22Rv1 (cell line): ENCODE measurements at regions not wholly inside any gene's neighbourhood (a gene's known extent, or its start where the extent isn't known, plus 50 kb on each side); places are given as distances from the start of the nearest gene placed in this dataset.
"Not testable (repeated sequence)": the region's sequence is repeated elsewhere in the genome, so short reads cannot be mapped to it uniquely, and the experiment has no call there.

Source experiments
- H3K27ac ChIP-seq: fragments of 450-650 bp; 2 replicates; pipeline ENCODE4 v1.5.1; 2017
- ZFX ChIP-seq: fragments of 450-650 bp; IDR thresholded peaks from 2 replicates; pipeline ENCODE4 v1.6.1; 2017; ENCODE audit warnings: antibody characterized with exemption, borderline replicate concordance
- TF ChIP-seq, protein P1 (sequence below): fragments of 450-650 bp; IDR thresholded peaks from 2 replicates; pipeline ENCODE4 v1.5.1; 2017; ENCODE audit warnings: mild to moderate bottlenecking

DNA sequence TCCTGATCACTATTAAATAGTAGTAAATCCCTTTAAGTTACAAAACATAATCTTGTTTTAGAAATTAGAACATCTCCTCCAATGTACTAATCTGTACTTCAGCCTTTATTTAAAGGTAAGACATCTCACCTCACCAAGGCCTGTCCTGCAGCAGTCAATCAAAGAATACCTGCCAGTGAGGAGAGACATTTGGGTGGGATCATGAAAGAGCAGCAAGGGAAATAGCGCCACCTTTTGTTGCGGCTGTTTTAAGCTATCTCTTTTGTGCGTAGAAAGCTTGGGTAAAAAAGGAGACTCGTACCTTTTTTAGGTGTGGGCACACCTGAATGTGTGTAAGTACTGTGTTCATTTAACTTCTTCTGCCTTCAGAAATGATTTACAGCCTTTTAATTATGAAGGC is 117.8 kb upstream of the TMTC1 start:
- TF ChIP-seq, protein P1, sequence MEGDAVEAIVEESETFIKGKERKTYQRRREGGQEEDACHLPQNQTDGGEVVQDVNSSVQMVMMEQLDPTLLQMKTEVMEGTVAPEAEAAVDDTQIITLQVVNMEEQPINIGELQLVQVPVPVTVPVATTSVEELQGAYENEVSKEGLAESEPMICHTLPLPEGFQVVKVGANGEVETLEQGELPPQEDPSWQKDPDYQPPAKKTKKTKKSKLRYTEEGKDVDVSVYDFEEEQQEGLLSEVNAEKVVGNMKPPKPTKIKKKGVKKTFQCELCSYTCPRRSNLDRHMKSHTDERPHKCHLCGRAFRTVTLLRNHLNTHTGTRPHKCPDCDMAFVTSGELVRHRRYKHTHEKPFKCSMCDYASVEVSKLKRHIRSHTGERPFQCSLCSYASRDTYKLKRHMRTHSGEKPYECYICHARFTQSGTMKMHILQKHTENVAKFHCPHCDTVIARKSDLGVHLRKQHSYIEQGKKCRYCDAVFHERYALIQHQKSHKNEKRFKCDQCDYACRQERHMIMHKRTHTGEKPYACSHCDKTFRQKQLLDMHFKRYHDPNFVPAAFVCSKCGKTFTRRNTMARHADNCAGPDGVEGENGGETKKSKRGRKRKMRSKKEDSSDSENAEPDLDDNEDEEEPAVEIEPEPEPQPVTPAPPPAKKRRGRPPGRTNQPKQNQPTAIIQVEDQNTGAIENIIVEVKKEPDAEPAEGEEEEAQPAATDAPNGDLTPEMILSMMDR = peak; percentile 38
- TF ChIP-seq ZFX = no peak

DNA sequence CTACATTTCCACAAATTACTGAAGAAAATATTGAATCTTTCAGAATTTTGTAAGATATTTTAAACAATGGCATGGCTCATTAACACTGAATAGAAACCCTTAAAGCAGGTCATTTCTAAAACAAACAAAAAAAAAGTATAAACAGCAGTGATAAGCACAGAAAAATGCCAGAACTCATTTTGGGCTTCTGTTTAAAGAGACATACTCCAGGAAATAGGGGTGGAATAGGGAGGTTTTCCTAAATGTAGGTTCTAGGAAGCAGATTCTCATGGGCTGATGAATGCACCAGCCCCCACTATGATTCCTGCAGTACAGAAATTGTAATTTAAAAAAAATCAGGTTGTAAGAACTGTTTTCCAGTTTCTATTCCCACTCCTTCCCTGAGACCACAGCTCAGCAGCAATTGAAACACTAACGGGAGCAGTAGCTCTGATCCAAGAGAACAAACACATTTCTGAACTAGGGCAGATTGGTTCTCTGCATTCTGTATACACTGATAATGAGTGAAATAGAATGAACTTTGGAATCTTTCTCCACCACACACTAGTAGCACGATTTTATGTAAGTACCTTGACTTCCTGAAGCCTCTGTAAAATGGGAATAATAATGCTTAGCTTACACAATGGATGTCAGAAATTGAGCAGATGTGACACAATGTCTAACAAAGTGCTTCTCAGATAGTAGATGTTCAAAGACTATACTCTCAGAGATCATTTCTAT is 115.6 kb upstream of the TMTC1 start:
- no peak overlapping the region for H3K27ac ChIP-seq
- no peak for TF ChIP-seq ZFX
- TF ChIP-seq, protein P1 = no peak

More for the DNA sequence above, 117.8 kb upstream of the TMTC1 start:
- H3K27ac ChIP-seq = no peak overlapping the region

DNA sequence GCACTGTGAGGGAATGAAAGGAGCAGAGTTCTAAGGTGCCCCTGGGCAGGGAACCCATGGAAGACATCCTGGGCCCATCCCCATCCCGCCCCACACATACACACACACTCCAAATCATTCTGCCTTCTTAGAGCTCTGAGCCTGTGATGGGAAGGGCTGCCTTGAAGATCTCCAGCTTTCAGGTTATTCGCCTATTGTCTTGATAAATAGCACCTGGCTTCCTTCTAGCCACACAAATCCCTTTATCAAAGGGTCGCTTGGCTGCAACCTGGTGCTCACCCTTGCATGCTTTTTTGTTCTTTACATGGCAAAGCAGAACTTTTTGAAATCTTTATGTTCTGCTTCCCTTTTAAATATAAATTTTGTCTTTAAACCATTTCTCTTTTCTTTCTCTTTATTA is 112.2 kb upstream of the TMTC1 start:
- H3K27ac ChIP-seq = no peak overlapping the region
- TF ChIP-seq, protein P1 = no peak
- TF ChIP-seq ZFX = no peak

DNA sequence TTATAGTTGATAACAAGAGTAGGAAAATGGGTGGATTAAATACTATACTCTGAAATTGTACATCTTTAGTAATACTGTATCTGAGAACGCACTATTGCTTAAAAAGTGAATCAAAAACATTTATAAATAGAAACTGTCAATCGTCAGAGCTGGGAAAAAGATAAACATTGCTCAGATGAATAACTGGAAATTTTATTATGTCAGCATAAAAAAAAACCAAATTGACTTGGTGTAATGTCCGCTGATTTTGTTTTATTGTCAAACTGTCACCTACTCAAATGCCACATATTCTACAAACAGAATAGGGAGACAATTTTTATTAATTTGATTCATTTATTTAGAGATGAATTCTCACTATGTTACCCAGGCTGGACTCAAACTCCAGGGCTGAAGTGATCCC is 109.3 kb upstream of the TMTC1 start:
- no peak overlapping the region for H3K27ac ChIP-seq
- TF ChIP-seq ZFX = no peak
- TF ChIP-seq, protein P1 = no peak

DNA sequence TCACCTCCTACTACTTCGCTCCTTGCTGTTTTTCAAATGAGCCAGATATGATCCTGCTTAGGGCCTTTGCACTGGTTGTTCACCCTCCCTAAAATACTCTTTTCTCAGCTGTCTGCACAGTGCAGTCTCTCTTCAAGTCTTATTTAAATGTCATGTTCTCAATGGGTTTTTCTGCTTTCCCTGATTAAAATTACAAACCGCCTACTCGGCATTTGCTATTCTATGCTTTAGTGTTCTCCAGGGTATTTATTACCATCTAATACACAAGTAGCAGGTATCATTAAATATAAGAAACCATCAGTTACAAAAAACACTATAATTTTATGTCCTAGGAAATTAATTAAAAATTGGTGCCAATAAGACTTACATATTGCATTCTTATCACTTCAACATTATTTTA is 108.0 kb upstream of the TMTC1 start:
- no peak overlapping the region for H3K27ac ChIP-seq
- TF ChIP-seq, protein P1 = no peak
- no peak for TF ChIP-seq ZFX

DNA sequence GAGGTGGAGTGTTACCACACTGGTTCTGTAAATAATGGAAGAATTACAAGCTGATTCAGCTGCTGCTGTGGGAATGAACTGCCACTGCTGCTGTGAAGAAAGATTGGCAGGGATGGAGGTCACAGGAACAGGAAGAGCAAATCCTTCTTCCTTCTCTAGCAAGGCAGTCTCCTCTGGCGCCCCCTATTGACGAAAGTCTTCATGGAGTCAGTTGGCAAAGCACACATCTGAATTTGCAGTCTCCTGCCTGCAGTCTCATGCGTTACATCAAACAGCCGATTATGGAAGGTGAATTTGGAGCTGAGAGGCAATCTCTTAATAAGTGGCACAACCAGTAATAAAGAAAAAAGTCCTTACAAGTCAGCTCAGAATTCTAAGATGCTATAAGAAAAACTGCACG is 106.0 kb upstream of the TMTC1 start:
- no peak overlapping the region for H3K27ac ChIP-seq
- TF ChIP-seq ZFX = no peak
- TF ChIP-seq, protein P1 = peak; percentile 88

DNA sequence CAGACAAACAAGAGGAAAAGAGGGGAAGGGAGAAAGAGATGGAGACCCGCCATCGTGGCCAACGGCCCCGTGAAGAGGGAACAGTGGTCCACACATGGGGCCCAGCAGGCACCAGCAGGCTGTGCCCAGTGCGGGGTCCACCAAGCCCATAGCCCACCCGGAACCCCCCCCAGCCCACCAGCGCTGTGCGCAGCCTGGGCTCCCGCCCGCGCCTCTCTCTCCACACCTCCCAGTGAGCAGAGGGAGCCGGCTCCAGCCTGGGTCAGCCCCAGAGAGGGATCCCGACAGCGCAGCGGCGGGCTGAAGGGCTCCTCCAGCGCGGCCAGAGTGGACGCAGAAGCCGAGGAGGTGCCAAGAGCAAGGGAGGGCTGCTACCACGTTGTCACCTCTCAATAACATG is 105.0 kb upstream of the TMTC1 start:
- TF ChIP-seq ZFX = no peak
- TF ChIP-seq, protein P1 = no peak
- no peak overlapping the region for H3K27ac ChIP-seq

DNA sequence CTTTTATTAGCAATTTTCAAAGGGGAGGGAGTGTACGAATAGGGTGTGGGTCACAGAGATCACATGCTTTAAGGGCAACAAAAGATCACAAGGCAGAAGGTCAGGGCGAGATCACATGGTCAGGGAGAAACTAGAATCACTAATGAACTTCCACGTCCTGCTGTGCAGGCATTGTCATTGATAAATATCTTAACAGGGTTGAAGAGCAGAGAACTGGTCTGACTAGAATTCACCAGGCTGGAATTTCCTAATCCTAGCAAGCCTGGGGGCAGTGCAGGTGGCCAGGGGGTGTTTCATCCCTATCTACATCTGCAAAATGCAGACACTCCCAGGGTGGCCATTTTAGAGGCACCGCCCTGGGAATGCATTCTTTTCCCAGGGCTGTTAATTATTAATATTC is 101.2 kb upstream of the TMTC1 start:
- H3K27ac ChIP-seq = not testable (repeated sequence)
